Adipose tissue (tissue), 3 donors: ENCODE measurements at regions not wholly inside any gene's neighbourhood (a gene's known extent, or its start where the extent isn't known, plus 50 kb on each side); places are given as distances from the start of the nearest gene placed in this dataset.
"Not testable (repeated sequence)": the region's sequence is repeated elsewhere in the genome, so short reads cannot be mapped to it uniquely, and the experiment has no call there.

Source experiments
- H3K27ac ChIP-seq: one replicate; pipeline ENCODE4 v1.5.1; 2013; ENCODE audit warnings: low read depth, low read length
- WGBS, 3 donors: extraction: QIAGEN DNeasy Blood & Tissue Kit; methylation state at CpG; one replicate each; pipeline ENCODE4 v1.1.7; 2013; 5-methylcytosine and 5-hydroxymethylcytosine counted together
- donor health status: healthy with polysubstance abuse.
- donor health status: Bipolar disorder and iron deficiency.
- donor health status: healthy.

DNA sequence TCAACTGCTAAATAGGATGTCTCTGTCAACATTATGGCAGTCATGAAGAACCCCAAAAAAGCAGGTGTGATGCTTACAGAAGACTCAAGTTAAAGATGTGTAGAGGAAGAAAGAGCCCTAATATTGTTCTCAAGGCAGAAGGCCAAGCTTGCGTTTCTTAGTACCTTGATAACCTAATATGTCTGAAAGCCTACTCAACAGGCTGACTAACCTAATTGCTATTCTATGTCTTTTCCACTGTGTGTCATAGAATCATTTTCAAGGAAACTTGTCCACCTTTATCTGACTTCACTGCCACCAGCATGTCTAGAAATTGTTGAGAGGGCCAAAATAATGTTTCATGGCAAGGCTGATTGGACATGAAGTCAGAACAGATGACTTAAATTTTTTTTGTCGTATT is 373.2 kb downstream of the BTG1 start:
- WGBS, 3 donors: 92 to 94% (median 93%) methylated on average over 2 of the region's 2 CpGs
- no peak overlapping the region for H3K27ac ChIP-seq

DNA sequence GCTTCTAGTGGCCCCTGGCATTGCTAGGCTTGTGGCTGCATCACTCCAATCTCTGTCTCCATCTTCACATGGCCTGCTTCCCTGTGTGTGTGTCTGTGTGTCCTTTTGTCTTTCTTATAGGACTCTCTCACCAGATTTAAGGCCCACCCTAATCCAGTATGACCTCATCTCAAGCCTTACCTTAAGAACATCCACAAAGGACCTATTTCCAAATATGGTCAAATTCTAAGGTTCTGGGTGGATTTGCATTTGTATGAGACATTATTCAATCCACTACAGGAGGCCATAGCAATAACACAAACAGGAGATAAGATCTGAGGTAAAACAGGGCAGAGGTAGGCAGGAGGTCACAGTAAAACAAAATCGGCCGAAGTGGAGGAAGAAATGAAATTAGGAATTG is 375.9 kb downstream of the BTG1 start:
- WGBS, 3 donors: 88 to 94% (median 93%) methylated on average over 2 of the region's 2 CpGs
- no peak overlapping the region for H3K27ac ChIP-seq

DNA sequence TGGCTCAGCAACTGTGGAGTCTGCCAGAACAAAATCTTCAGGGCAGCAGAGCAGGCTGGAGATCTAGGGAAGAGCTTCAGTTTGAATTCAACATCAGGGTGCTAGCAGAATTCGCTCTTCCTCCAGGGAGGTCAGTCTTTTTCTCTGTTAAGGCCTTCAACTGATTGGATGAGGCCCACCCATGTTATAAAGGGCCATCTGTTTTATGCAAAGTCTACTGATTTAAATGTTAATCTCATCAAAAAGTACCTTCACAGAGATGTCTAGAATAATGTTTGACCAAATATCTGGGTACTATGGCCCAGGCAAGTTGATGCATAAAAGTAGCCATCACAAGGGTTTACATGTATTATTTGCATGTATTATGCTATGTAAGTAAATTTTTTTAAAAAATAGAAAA is 378.4 kb downstream of the BTG1 start:
- WGBS, 3 donors: 83 to 100% (median 86%) methylated on average over 1 of the region's 1 CpG
- H3K27ac ChIP-seq: no peak overlapping the region

GRCh38 chr12:91766454-91766853 is 379.2 kb downstream of the BTG1 start:
- no peak overlapping the region for H3K27ac ChIP-seq
- 58 to 84% (median 73%) methylated on average over 1 of the region's 1 CpG for WGBS, 3 donors

GRCh38 chr12:91763654-91764370 is 381.8 kb downstream of the BTG1 start:
- whole genome bisulfite sequencing, 3 donors: 66 to 72% (median 68%) methylated on average over 5 of the region's 5 CpGs
- no peak overlapping the region for H3K27ac ChIP-seq

GRCh38 chr12:91753649-91754048 is 392.0 kb downstream of the BTG1 start:
- no peak overlapping the region for H3K27ac ChIP-seq
- 94 to 99% (median 96%) methylated on average over 3 of the region's 3 CpGs for WGBS, 3 donors

GRCh38 chr12:91746976-91747375 is 398.7 kb downstream of the BTG1 start:
- H3K27ac ChIP-seq: no peak overlapping the region
- WGBS, 3 donors: 88 to 96% (median 94%) methylated on average over 1 of the region's 1 CpG

GRCh38 chr12:91744597-91744996 is 401.0 kb downstream of the BTG1 start:
- 57 to 83% (median 58%) methylated on average over 2 of the region's 2 CpGs for WGBS, 3 donors
- H3K27ac ChIP-seq: no peak overlapping the region

DNA sequence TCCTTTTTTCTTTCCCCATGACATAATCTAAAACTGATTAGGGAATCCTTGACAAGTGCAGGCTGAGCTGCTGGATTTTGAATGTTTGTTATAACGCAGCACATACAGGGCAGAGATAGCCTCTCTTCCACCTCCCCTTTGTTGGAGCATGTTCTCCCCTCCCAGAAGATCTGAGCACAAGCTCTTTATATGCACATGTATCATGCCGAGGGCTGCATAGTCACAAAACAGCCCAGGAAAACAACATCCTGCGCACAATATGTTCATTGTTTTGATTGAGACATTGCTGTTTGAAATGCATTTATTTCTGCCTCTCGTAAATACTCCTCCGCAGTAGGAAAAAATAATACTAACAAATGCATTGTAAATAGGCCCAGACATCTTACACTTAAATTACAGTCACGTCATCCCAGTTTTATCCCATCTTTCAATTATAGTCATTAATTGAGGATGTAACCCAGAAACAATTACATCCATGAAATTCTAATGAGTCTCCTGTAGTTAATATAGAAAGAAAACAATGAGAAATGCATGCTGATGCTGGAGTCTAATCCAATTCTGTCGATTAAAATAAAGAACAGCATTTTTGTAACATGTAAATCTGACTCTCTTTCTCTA is 401.8 kb downstream of the BTG1 start:
- H3K27ac ChIP-seq: no peak overlapping the region
- 86 to 91% (median 88%) methylated on average over 7 of the region's 7 CpGs for WGBS, 3 donors

GRCh38 chr12:91743280-91743679 is 402.4 kb downstream of the BTG1 start:
- no peak overlapping the region for H3K27ac ChIP-seq
- WGBS, 3 donors: 93 to 98% (median 96%) methylated on average over 5 of the region's 5 CpGs

- WGBS, 3 donors: 93 to 99% (median 95%) methylated on average over 2 of the region's 2 CpGs
- H3K27ac ChIP-seq: no peak overlapping the region
Measured at GRCh38 chr12:91741932-91742331, 403.7 kb downstream of the BTG1 start.

DNA sequence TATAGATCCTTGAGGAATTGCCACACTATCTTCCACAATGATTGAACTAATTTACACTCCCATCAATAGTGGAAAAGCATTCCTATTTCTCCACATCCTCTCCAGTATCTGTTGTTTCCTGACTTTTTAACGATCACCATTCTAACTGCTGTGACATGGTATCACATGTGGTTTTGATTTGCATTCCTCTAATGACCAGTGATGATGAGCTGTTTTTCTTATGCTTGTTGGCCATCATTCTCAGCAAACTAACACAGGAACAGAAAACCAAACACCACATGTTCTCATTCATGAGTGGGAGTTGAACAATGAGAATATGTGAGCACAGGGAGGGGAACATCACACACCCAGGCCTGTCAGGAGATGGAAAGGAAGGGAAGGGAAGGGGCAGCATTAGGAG is 411.8 kb downstream of the BTG1 start:
- not testable (repeated sequence) for H3K27ac ChIP-seq
- 48 to 92% (median 60%) methylated on average over 1 of the region's 1 CpG for WGBS, 3 donors

- WGBS, 3 donors: 59 to 66% (median 64%) methylated on average over 1 of the region's 1 CpG
- no peak overlapping the region for H3K27ac ChIP-seq
Measured at GRCh38 chr12:91732086-91732485, 413.6 kb downstream of the BTG1 start.

- no peak overlapping the region for H3K27ac ChIP-seq
- 96 to 97% (median 96%) methylated on average over 4 of the region's 4 CpGs for WGBS, 3 donors
Measured at GRCh38 chr12:91729543-91729942, 416.1 kb downstream of the BTG1 start.

DNA sequence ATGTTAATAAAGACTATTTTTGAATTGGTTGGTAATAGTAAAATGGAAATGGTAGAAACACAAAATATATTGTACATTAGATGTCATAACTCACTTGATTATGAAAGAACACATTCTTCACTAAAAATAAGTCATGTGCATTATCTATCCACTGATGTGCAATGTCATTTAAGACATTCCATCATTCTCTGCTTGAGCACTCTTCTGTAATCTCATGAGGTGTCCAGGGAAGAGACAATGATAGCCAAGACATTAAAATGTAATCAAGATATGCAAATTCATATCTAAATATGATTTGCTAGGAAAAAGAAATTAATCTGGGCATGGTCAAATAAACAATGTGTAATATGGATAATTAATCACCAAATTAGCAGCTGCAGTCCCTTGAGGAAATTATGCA is 422.5 kb downstream of the BTG1 start:
- no peak overlapping the region for H3K27ac ChIP-seq

GRCh38 chr12:91722072-91722471 is 423.6 kb downstream of the BTG1 start:
- H3K27ac ChIP-seq: no peak overlapping the region

- H3K27ac ChIP-seq: no peak overlapping the region
- WGBS, 3 donors: 58 to 77% (median 59%) methylated on average over 3 of the region's 3 CpGs
Measured at GRCh38 chr12:91721023-91721422, 424.6 kb downstream of the BTG1 start.

- 89 to 96% (median 93%) methylated on average over 2 of the region's 2 CpGs for WGBS, 3 donors
- H3K27ac ChIP-seq: no peak overlapping the region
Measured at GRCh38 chr12:91718326-91718725, 427.3 kb downstream of the BTG1 start.

- no peak overlapping the region for H3K27ac ChIP-seq
- WGBS, 3 donors: 85 to 88% (median 87%) methylated on average over 3 of the region's 3 CpGs
Measured at GRCh38 chr12:91717804-91718203, 427.8 kb downstream of the BTG1 start.

- H3K27ac ChIP-seq: not testable (repeated sequence)
- 86 to 92% (median 88%) methylated on average over 2 of the region's 2 CpGs for WGBS, 3 donors
Measured at GRCh38 chr12:91711925-91712324, 433.7 kb downstream of the BTG1 start.
